ENCODE measurements at regions not wholly inside any gene's neighbourhood (a gene's known extent, or its start where the extent isn't known, plus 50 kb on each side); places are given as distances from the start of the nearest gene placed in this dataset.

DNA sequence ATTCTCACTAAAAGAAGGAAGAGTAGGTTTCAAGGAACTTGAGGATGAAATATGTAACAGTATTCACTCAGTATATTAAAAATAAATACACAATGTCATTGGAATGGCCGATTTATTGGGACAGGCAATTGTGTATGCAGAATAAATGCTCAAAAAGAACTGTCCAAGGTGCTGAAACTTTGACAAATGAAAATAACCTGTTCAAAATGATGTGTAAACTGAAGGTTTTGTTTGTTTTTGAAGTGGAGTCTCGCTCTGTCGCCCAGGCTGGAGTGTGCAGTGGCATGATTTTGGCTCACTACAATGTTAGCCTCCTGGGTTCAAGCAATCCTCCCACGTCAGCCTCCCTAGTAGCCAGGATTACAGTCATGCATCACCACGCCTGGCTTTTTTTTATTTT is 318.7 kb upstream of the RBFOX1 start:
- 53 to 61% (median 59%) methylated on average over 5 of the region's 5 CpGs for WGBS, 5 donors
- intact Hi-C loops (cut with DNase I; ENCODE audit: low total_unique reads): no loop called here
- no peak for DNase-seq
- peaks cover 0 to 43% (median 27%) of the 10 kb centered on the region in 8 donors for H3K9me3 ChIP-seq
- no peak overlapping the region for H3K27ac ChIP-seq
- no peak overlapping the region for H3K4me3 ChIP-seq
- no peaks in the 10 kb centered on the region for H3K27me3 ChIP-seq (replicated peaks in 1 of 7)
- TF ChIP-seq, protein P1, sequence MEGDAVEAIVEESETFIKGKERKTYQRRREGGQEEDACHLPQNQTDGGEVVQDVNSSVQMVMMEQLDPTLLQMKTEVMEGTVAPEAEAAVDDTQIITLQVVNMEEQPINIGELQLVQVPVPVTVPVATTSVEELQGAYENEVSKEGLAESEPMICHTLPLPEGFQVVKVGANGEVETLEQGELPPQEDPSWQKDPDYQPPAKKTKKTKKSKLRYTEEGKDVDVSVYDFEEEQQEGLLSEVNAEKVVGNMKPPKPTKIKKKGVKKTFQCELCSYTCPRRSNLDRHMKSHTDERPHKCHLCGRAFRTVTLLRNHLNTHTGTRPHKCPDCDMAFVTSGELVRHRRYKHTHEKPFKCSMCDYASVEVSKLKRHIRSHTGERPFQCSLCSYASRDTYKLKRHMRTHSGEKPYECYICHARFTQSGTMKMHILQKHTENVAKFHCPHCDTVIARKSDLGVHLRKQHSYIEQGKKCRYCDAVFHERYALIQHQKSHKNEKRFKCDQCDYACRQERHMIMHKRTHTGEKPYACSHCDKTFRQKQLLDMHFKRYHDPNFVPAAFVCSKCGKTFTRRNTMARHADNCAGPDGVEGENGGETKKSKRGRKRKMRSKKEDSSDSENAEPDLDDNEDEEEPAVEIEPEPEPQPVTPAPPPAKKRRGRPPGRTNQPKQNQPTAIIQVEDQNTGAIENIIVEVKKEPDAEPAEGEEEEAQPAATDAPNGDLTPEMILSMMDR (IDR thresholded peaks at IDR 0.05 in 8 of 11, conservative IDR thresholded peaks at IDR 0.05 in 3 of 11): no peak
- TF ChIP-seq POLR2AphosphoS5 (IDR thresholded peaks at IDR 0.05) (no peak), POLR2A (IDR thresholded peaks at IDR 0.05) (no peak)
- no peaks in the 10 kb centered on the region for H3K4me1 ChIP-seq
- no peaks in the 10 kb centered on the region for H3K36me3 ChIP-seq

GRCh38 chr16:7004266-7004665 is 328.4 kb upstream of the RBFOX1 start:
- DNase-seq: no peak
- Histone ChIP-seq H3K36me3 (no peaks in the 10 kb centered on the region), H3K27ac (no peak overlapping the region), H3K4me3 (no peak overlapping the region), H3K9me3 (peaks cover 0 to 46% (median 23%) of the 10 kb centered on the region in 8 donors), H3K27me3 (replicated peaks in 1 of 7) (no peaks in the 10 kb centered on the region), H3K4me1 (no peaks in the 10 kb centered on the region)
- intact Hi-C loops (cut with DNase I; ENCODE audit: low total_unique reads): no loop called here
- WGBS, 5 donors: 68 to 77% (median 74%) methylated on average over 4 of the region's 4 CpGs
- TF ChIP-seq POLR2AphosphoS5 (IDR thresholded peaks at IDR 0.05) (no peak), POLR2A (IDR thresholded peaks at IDR 0.05) (no peak)
- TF ChIP-seq, protein P1 (IDR thresholded peaks at IDR 0.05 in 8 of 11, conservative IDR thresholded peaks at IDR 0.05 in 3 of 11): no peak

DNA sequence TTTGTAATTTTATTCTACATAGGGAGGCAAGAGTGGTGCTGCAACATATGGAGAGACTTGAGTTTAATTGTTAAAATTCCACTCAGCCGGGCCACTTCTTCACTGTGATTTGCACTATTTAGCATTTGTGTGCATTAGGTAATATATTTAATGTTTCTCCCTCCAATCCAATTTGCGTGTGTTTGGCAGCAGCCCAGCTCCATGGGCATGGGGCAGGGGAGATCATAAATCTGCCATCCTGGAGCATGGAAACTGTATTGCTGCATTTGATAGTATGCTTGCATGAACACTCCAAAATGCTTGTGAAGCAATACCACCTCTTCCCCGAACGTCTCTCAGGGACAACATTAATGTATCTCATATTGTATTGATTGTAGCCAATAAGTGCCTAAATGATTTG is 339.1 kb upstream of the RBFOX1 start:
- 34 to 52% (median 48%) methylated on average over 4 of the region's 4 CpGs for WGBS, 5 donors
- TF ChIP-seq POLR2A (IDR thresholded peaks at IDR 0.05) (no peak), POLR2AphosphoS5 (IDR thresholded peaks at IDR 0.05) (no peak)
- TF ChIP-seq, protein P1 (IDR thresholded peaks at IDR 0.05 in 8 of 11, conservative IDR thresholded peaks at IDR 0.05 in 3 of 11): no peak

GRCh38 chr16:6988846-6989245 is 343.8 kb upstream of the RBFOX1 start:
- Histone ChIP-seq H3K27ac (no peak overlapping the region), H3K36me3 (no peaks in the 10 kb centered on the region), H3K4me3 (no peak overlapping the region), H3K9me3 (peaks cover 0 to 6% (median 0%) of the 10 kb centered on the region in 8 donors), H3K27me3 (replicated peaks in 1 of 7) (no peaks in the 10 kb centered on the region), H3K4me1 (no peaks in the 10 kb centered on the region)
- intact Hi-C loops (cut with DNase I; ENCODE audit: low total_unique reads): no loop called here
- no peak for DNase-seq
- WGBS, 5 donors: 86 to 92% (median 91%) methylated on average over 10 of the region's 10 CpGs
- no peak for TF ChIP-seq POLR2AphosphoS5 (IDR thresholded peaks at IDR 0.05)
- TF ChIP-seq POLR2A (IDR thresholded peaks at IDR 0.05): no peak
- TF ChIP-seq, protein P1 (IDR thresholded peaks at IDR 0.05 in 8 of 11, conservative IDR thresholded peaks at IDR 0.05 in 3 of 11): no peak

More for the DNA sequence above, 339.1 kb upstream of the RBFOX1 start:
- no peak overlapping the region for H3K4me3 ChIP-seq
- intact Hi-C loops (cut with DNase I; ENCODE audit: low total_unique reads): no loop called here
- H3K27me3 ChIP-seq (replicated peaks in 1 of 7): no peaks in the 10 kb centered on the region
- no peak for DNase-seq
- peaks cover 0 to 19% (median 2%) of the 10 kb centered on the region in 8 donors for H3K9me3 ChIP-seq
- H3K36me3 ChIP-seq: no peaks in the 10 kb centered on the region
- no peak overlapping the region for H3K27ac ChIP-seq
- H3K4me1 ChIP-seq: no peaks in the 10 kb centered on the region
